ENCODE measurements at regions not wholly inside any gene's neighbourhood (a gene's known extent, or its start where the extent isn't known, plus 50 kb on each side); places are given as distances from the start of the nearest gene placed in this dataset.

- DNase-seq = peak; percentile 48
Observed at GRCh38 chr14:98959958-98960616, 311.9 kb downstream of the BCL11B start.

- peak; percentile 36 for DNase-seq
Observed at GRCh38 chr14:98960617-98961013, 311.4 kb downstream of the BCL11B start.

GRCh38 chr14:98961191-98961590 is 310.8 kb downstream of the BCL11B start:
- DNase-seq = peak; percentile 33

GRCh38 chr14:98962118-98962517 is 309.9 kb downstream of the BCL11B start:
- DNase-seq = no peak

- peak; percentile 66 for DNase-seq
Observed at GRCh38 chr14:98963610-98964009, 308.4 kb downstream of the BCL11B start.

- peak; percentile 44 for DNase-seq
Observed at GRCh38 chr14:98964171-98964570, 307.8 kb downstream of the BCL11B start.

- DNase-seq = peak; percentile 52
Observed at GRCh38 chr14:98965076-98965475, 306.9 kb downstream of the BCL11B start.

GRCh38 chr14:98966016-98966415 is 306.0 kb downstream of the BCL11B start:
- DNase-seq = peak; percentile 11

- DNase-seq = peak; percentile 14
Observed at GRCh38 chr14:98966475-98967162, 305.4 kb downstream of the BCL11B start.

GRCh38 chr14:98974113-98974512 is 297.9 kb downstream of the BCL11B start:
- DNase-seq = peak; percentile 18

GRCh38 chr14:98976271-98976670 is 295.7 kb downstream of the BCL11B start:
- no peak for DNase-seq

- no peak for DNase-seq
Observed at GRCh38 chr14:98977451-98977850, 294.5 kb downstream of the BCL11B start.

GRCh38 chr14:98982986-98983385 is 289.0 kb downstream of the BCL11B start:
- no peak for DNase-seq

GRCh38 chr14:98984027-98984718 is 287.8 kb downstream of the BCL11B start:
- DNase-seq = no peak

- no peak for DNase-seq
Observed at GRCh38 chr14:98984719-98985041, 287.3 kb downstream of the BCL11B start.

- no peak for DNase-seq
Observed at GRCh38 chr14:98993818-98994217, 278.2 kb downstream of the BCL11B start.

GRCh38 chr14:98994561-98994960 is 277.4 kb downstream of the BCL11B start:
- DNase-seq = no peak

- peak; percentile 22 for DNase-seq
Observed at GRCh38 chr14:98997526-98998205, 274.3 kb downstream of the BCL11B start.

GRCh38 chr14:98999345-98999744 is 272.7 kb downstream of the BCL11B start:
- no peak for DNase-seq

GRCh38 chr14:98999901-99000300 is 272.1 kb downstream of the BCL11B start:
- no peak for DNase-seq

GRCh38 chr14:99001241-99001640 is 270.8 kb downstream of the BCL11B start:
- no peak for DNase-seq

- no peak for DNase-seq
Observed at GRCh38 chr14:99003646-99004045, 268.4 kb downstream of the BCL11B start.

- no peak for DNase-seq
Observed at GRCh38 chr14:99004112-99004511, 267.9 kb downstream of the BCL11B start.

GRCh38 chr14:99006276-99006675 is 265.7 kb downstream of the BCL11B start:
- no peak for DNase-seq
